K562 (cell line): ENCODE measurements at regions not wholly inside any gene's neighbourhood (a gene's known extent, or its start where the extent isn't known, plus 50 kb on each side); places are given as distances from the start of the nearest gene placed in this dataset.

ENCODE experiments used
- ATAC-seq: fragments of 200-7000 bp; cut with Tn5 transposase; 3 replicates; pipeline ENCODE4 v1.9.1; 2020; ENCODE audit warnings: moderate library complexity
- BruUV-seq: library from RNA; stranded (reverse); fragments of 400-500 nt; replicated peaks from 2 replicates; lab custom pipeline; 2021; lab: Mats Ljungman, UMichigan
- CTCF ChIA-PET: fragments of 300-600 bp; formaldehyde crosslinking; extraction: SDS; loops from one replicate; lab custom pipeline; 2021; ENCODE audit warnings: low intra/inter-chr PET ratio; lab: Yijun Ruan, JAX
- POLR2A ChIA-PET: fragments of 300-600, 350-650 bp; sonication (Branson Sonifier 250); formaldehyde crosslinking; extraction: SDS; loops from one replicate; lab custom pipeline; 2021; ENCODE audit warnings: antibody characterized with exemption, inconsistent platforms; lab: Yijun Ruan, JAX
- DNase-seq, 4 experiments: peaks; one replicate each; pipeline versions ENCODE4 v3.0.0 to v3.0.0-alpha.2; 2011 to 2018; ENCODE audit warnings: low spot score in 3 of 4, mixed read lengths in 3 of 4; ENCODE audit errors: extremely low read depth in 1 of 4
- FAIRE-seq: peaks from 2 replicates; lab custom pipeline; 2011; peaks lifted over from hg19 to GRCh38; lab: Jason Lieb, UNC
- H2AFZ ChIP-seq: 2 replicates; pipeline ENCODE4 v1.6.0; 2011; ENCODE audit warnings: low read depth, low read length, control low read depth, inconsistent platforms
- H3K27ac ChIP-seq: fragments of 200-600 bp; 3 replicates; pipeline ENCODE4 v1.8.0; 2011; ENCODE audit warnings: low read depth, mild to moderate bottlenecking, control low read depth, inconsistent platforms, low read length, moderate library complexity, mixed read lengths; ENCODE audit errors: extremely low read depth
- H3K27me3 ChIP-seq, 2 experiments: fragments of 300-600 bp in 1 of 2; 2 replicates in 1 of 2; 3 replicates in 1 of 2; pipeline versions ENCODE4 v1.6.0 to v1.8.0; 2011; ENCODE audit warnings: inconsistent platforms in 2 of 2, low read length in 2 of 2, mild to moderate bottlenecking in 1 of 2, mixed read lengths in 1 of 2, moderate library complexity in 1 of 2; ENCODE audit not compliant: control insufficient read depth in 2 of 2, insufficient read depth in 2 of 2
- H3K36me3 ChIP-seq: fragments of 300-600 bp; 3 replicates; pipeline ENCODE4 v1.8.0; 2011; ENCODE audit warnings: mild to moderate bottlenecking, low read length, inconsistent platforms; ENCODE audit not compliant: control insufficient read depth, insufficient read depth
- H3K4me1 ChIP-seq, 2 experiments: fragments of 200-600 bp in 1 of 2; replicated peaks in 1 of 2; 2 replicates in 1 of 2; 3 replicates in 1 of 2; pipeline versions ENCODE4 v1.5.1 to v1.8.0; 2011; ENCODE audit warnings: inconsistent platforms in 2 of 2, low read length in 2 of 2, mild to moderate bottlenecking in 1 of 2, mixed read lengths in 1 of 2, moderate library complexity in 1 of 2; ENCODE audit not compliant: control insufficient read depth in 2 of 2, insufficient read depth in 2 of 2
- H3K4me2 ChIP-seq: 2 replicates; pipeline ENCODE4 v1.6.1; 2011; ENCODE audit warnings: low read length, control low read depth, inconsistent platforms, mixed read lengths; ENCODE audit not compliant: insufficient read depth
- H3K4me3 ChIP-seq: fragments of 200-600 bp; sonication (generic), shearing (Covaris generic); 2 replicates; pipeline ENCODE4 v1.5.1; 2016; ENCODE audit warnings: control low read depth, inconsistent platforms
- H3K79me2 ChIP-seq: fragments of 200-600 bp; 3 replicates; pipeline ENCODE4 v1.8.0; 2011; ENCODE audit warnings: low read length, inconsistent platforms; ENCODE audit not compliant: control insufficient read depth, insufficient read depth
- H3K9ac ChIP-seq, 2 experiments: 2 replicates each; pipeline versions ENCODE4 v1.6.0 to v1.6.1; 2011; ENCODE audit warnings: low read depth in 2 of 2, low read length in 2 of 2, control low read depth in 1 of 2, inconsistent platforms in 1 of 2, mild to moderate bottlenecking in 1 of 2, mixed read lengths in 1 of 2; ENCODE audit not compliant: insufficient read depth in 1 of 2
- H3K9me1 ChIP-seq: one replicate; pipeline ENCODE4 v1.6.0; 2011; ENCODE audit warnings: inconsistent platforms, mild to moderate bottlenecking, low read length, moderate library complexity; ENCODE audit not compliant: control insufficient read depth, insufficient read depth
- H3K9me3 ChIP-seq: replicated peaks from 2 replicates; pipeline ENCODE4 v1.5.1; 2011; ENCODE audit warnings: low read depth, low read length, inconsistent platforms; ENCODE audit not compliant: control insufficient read depth, insufficient read depth
- H4K20me1 ChIP-seq: replicated peaks from 2 replicates; pipeline ENCODE4 v1.6.1; 2011; ENCODE audit warnings: low read length, inconsistent platforms, mixed read lengths; ENCODE audit not compliant: control insufficient read depth, insufficient read depth
- C11orf30 ChIP-seq: fragments of 450-650 bp; IDR thresholded peaks from 2 replicates; pipeline ENCODE4 v1.6.1; 2016; ENCODE audit warnings: low read depth, mild to moderate bottlenecking
- FOSL1 ChIP-seq: fragments of 200-800 bp; sonication (Bioruptor generic); conservative IDR thresholded peaks from 2 replicates; pipeline ENCODE4 v1.6.1; 2016; ENCODE audit warnings: missing genetic modification characterization, missing compliant biosample characterization
- MAFG ChIP-seq: fragments of 450-650 bp; conservative IDR thresholded peaks from 2 replicates; pipeline ENCODE4 v1.6.1; 2016; ENCODE audit warnings: missing genetic modification characterization, missing compliant biosample characterization
- ZNF316 ChIP-seq: fragments of 450-650 bp; IDR thresholded peaks from 2 replicates; pipeline ENCODE4 v1.6.1; 2016
- ZNF436 ChIP-seq: fragments of 250-450, 450-650 bp; sonication (Bioruptor Pico); formaldehyde crosslinking; IDR thresholded peaks from 2 replicates; pipeline ENCODE4 v1.7.0; 2020; ENCODE audit warnings: mild to moderate bottlenecking
- ZNF76 ChIP-seq: fragments of 250-450 bp; sonication (Bioruptor Pico); IDR thresholded peaks from 2 replicates; pipeline ENCODE4 v1.4.0; 2020; ENCODE audit warnings: mild to moderate bottlenecking, moderate library complexity, borderline replicate concordance
- in situ Hi-C: fragments of 300-500 bp; cut with MboI; formaldehyde crosslinking; loops from 4 replicates; pipeline ENCODE4 v1.15.0; 2018; ENCODE audit warnings: inconsistent platforms, mixed read lengths
- intact Hi-C: fragments of 100-400 bp; cut with micrococcal nuclease; formaldehyde crosslinking; loops from 2 replicates; pipeline ENCODE4 v1.14.2; 2022

GRCh38 chr2:12402440-12403139, 314.1 kb upstream of the TRIB2 start (continued):
- TF ChIP-seq FOSL1 (tag), result no peak
- TF ChIP-seq ZNF436, result no peak

GRCh38 chr2:12404497-12404896, 312.2 kb upstream of the TRIB2 start:
- no TSS peak for BruUV-seq
- ChIA-PET POLR2A (no interaction called here), CTCF (interaction anchor here (0.7 kb wide), 1 partner anchor 11 kb away, joined by 3 read pairs; no protein-coding TSS in a partner anchor)
- Histone ChIP-seq H3K9me3 (peaks cover 3% of the 10 kb centered on the region), H3K9ac (no peak overlapping the region), H4K20me1 (no peaks in the 10 kb centered on the region), H3K27ac (no peak overlapping the region), H3K4me1 (no peaks in the 10 kb centered on the region), H2AFZ (no peak overlapping the region), H3K4me3 (no peak overlapping the region), H3K9me1 (no peaks in the 10 kb centered on the region), H3K27me3 (no peaks in the 10 kb centered on the region), H3K79me2 (no peaks in the 10 kb centered on the region), H3K36me3 (no peaks in the 10 kb centered on the region), H3K4me2 (no peak overlapping the region)
- DNase-seq (no peak), ATAC-seq (no peak), FAIRE-seq (no peak)
- in situ Hi-C loops (no loop called here), intact Hi-C loops (no loop called here)
- TF ChIP-seq C11orf30, result peak; percentile 73
- TF ChIP-seq ZNF76 (CRISPR knock-in tag), result no peak
- TF ChIP-seq MAFG (tag), result peak; percentile 35; the same call in 1 of the 2 replicates
- TF ChIP-seq ZNF316, result peak; percentile 78
